H1 (cell line): ENCODE measurements at regions not wholly inside any gene's neighbourhood (a gene's known extent, or its start where the extent isn't known, plus 50 kb on each side); places are given as distances from the start of the nearest gene placed in this dataset.

Experiments used
- CTCF ChIA-PET: fragments of 300-600 bp; sonication (Branson Sonifier 250); formaldehyde crosslinking; loops from one replicate; lab custom pipeline; 2021; ENCODE audit not compliant: partially characterized antibody; lab: Charles Lee
- POLR2A ChIA-PET: fragments of 300-600 bp; sonication (Branson Sonifier 250); formaldehyde crosslinking; loops from one replicate; lab custom pipeline; 2021; ENCODE audit warnings: inconsistent platforms; ENCODE audit not compliant: partially characterized antibody; lab: Charles Lee
- DNase-seq, 2 experiments: peaks; one replicate each; pipeline versions ENCODE4 v3.0.0 to v3.0.0-alpha.2; 2010 to 2022; ENCODE audit warnings: low spot score in 2 of 2, low read depth in 1 of 2, mixed read lengths in 1 of 2
- FAIRE-seq: peaks from 2 replicates; lab custom pipeline; 2011; peaks lifted over from hg19 to GRCh38; lab: Jason Lieb, UNC
- H2AFZ ChIP-seq: 2 replicates; pipeline ENCODE4 v1.8.1; 2012; ENCODE audit warnings: low read length, inconsistent platforms
- H2AK5ac ChIP-seq: 2 replicates; pipeline ENCODE4 v1.6.1; 2013; ENCODE audit warnings: low read depth, low read length
- H2BK120ac ChIP-seq: replicated peaks from 2 replicates; pipeline ENCODE3; 2013; ENCODE audit warnings: low read depth, low read length, inconsistent platforms
- H2BK12ac ChIP-seq: 2 replicates; pipeline ENCODE4 v1.6.1; 2013; ENCODE audit warnings: low read depth, low read length
- H2BK15ac ChIP-seq: 2 replicates; pipeline ENCODE4 v1.6.1; 2013; ENCODE audit warnings: low read length
- H2BK20ac ChIP-seq: 2 replicates; pipeline ENCODE4 v1.6.1; 2013; ENCODE audit warnings: low read length
- H2BK5ac ChIP-seq: 2 replicates; pipeline ENCODE4 v1.6.1; 2013; ENCODE audit warnings: low read depth, low read length
- H3K14ac ChIP-seq: 2 replicates; pipeline ENCODE4 v1.6.1; 2013; ENCODE audit warnings: inconsistent platforms; ENCODE audit not compliant: insufficient read length
- H3K18ac ChIP-seq: 2 replicates; pipeline ENCODE4 v1.6.1; 2013; ENCODE audit warnings: low read length; ENCODE audit errors: extremely low read depth
- H3K23ac ChIP-seq: 2 replicates; pipeline ENCODE4 v1.6.1; 2013; ENCODE audit warnings: inconsistent platforms; ENCODE audit not compliant: insufficient read length
- H3K23me2 ChIP-seq: 2 replicates; pipeline ENCODE4 v1.6.1; 2013; ENCODE audit warnings: low read depth, low read length
- H3K27ac ChIP-seq: 2 replicates; pipeline ENCODE4 v1.6.1; 2011; ENCODE audit warnings: low read depth, low read length, inconsistent platforms
- H3K27me3 ChIP-seq, 4 experiments: replicated peaks in 1 of 4; 1 replicate in 1 of 4; 2 replicates in 3 of 4; pipeline versions ENCODE4 v1.6.1 to v1.8.1; 2011 to 2013; ENCODE audit warnings: low read length in 3 of 4, mild to moderate bottlenecking in 3 of 4, inconsistent platforms in 2 of 4, mixed read lengths in 2 of 4, moderate library complexity in 1 of 4; ENCODE audit not compliant: control insufficient read depth in 3 of 4, insufficient read depth in 3 of 4; ENCODE audit errors: extremely low read depth in 1 of 4
- H3K36me3 ChIP-seq, 4 experiments: 2 replicates each; pipeline versions ENCODE4 v1.6.1 to v1.8.1; 2011 to 2013; ENCODE audit warnings: mild to moderate bottlenecking in 4 of 4, low read length in 3 of 4, moderate library complexity in 2 of 4, control low read depth in 1 of 4, inconsistent platforms in 1 of 4; ENCODE audit not compliant: insufficient read depth in 4 of 4, control insufficient read depth in 2 of 4
- H3K4ac ChIP-seq: replicated peaks from 2 replicates; pipeline ENCODE3; 2013; ENCODE audit warnings: low read length, low read depth, mixed read lengths, inconsistent platforms; ENCODE audit not compliant: insufficient read length
- H3K4me1 ChIP-seq, 4 experiments: replicated peaks in 1 of 4; 1 replicate in 1 of 4; 2 replicates in 3 of 4; pipeline versions ENCODE4 v1.6.1 to v1.8.1; 2011 to 2013; ENCODE audit warnings: low read length in 3 of 4, inconsistent platforms in 2 of 4, mixed read lengths in 1 of 4; ENCODE audit not compliant: insufficient read depth in 4 of 4, control insufficient read depth in 3 of 4
- H3K4me2 ChIP-seq, 2 experiments: 2 replicates each; pipeline versions ENCODE4 v1.6.1 to v1.8.1; 2011 to 2013; ENCODE audit warnings: low read depth in 2 of 2, low read length in 2 of 2, control low read depth in 1 of 2, inconsistent platforms in 1 of 2, mild to moderate bottlenecking in 1 of 2; ENCODE audit not compliant: insufficient read depth in 1 of 2
- H3K4me3 ChIP-seq, 4 experiments: fragments of 200-600, 300-600 bp in 1 of 4; sonication (generic), shearing (Covaris generic), sonication (Bioruptor Twin) in 1 of 4; 2 replicates each; pipeline versions ENCODE4 v1.5.1 to v1.8.1; 2011 to 2016; ENCODE audit warnings: low read length in 4 of 4, low read depth in 3 of 4, control low read depth in 2 of 4, inconsistent platforms in 2 of 4, mild to moderate bottlenecking in 2 of 4, mixed read lengths in 1 of 4, moderate library complexity in 1 of 4; ENCODE audit not compliant: insufficient read depth in 2 of 4; ENCODE audit errors: extremely low read depth in 1 of 4
- H3K56ac ChIP-seq: replicated peaks from 2 replicates; pipeline ENCODE3; 2013; ENCODE audit warnings: low read depth, mild to moderate bottlenecking, mixed read lengths, low read length, inconsistent platforms; ENCODE audit not compliant: insufficient read length
- H3K79me1 ChIP-seq: 2 replicates; pipeline ENCODE4 v1.6.1; 2013; ENCODE audit warnings: low read depth, low read length, control low read depth
- H3K79me2 ChIP-seq, 2 experiments: 2 replicates each; pipeline versions ENCODE4 v1.6.1 to v1.8.1; 2012 to 2013; ENCODE audit warnings: low read length in 2 of 2, mild to moderate bottlenecking in 2 of 2, inconsistent platforms in 1 of 2; ENCODE audit not compliant: insufficient read depth in 2 of 2, control insufficient read depth in 1 of 2
- H3K9ac ChIP-seq, 4 experiments: replicated peaks in 1 of 4; 1 replicate in 1 of 4; 2 replicates in 3 of 4; pipeline versions ENCODE4 v1.6.1 to v1.8.1; 2011 to 2013; ENCODE audit warnings: low read depth in 3 of 4, low read length in 3 of 4, control low read depth in 2 of 4, mild to moderate bottlenecking in 2 of 4, moderate library complexity in 2 of 4, inconsistent platforms in 1 of 4; ENCODE audit errors: extremely low read depth in 1 of 4
- H3K9me3 ChIP-seq, 2 experiments: 2 replicates each; pipeline versions ENCODE4 v1.6.1 to v1.8.1; 2012 to 2013; ENCODE audit warnings: mild to moderate bottlenecking in 2 of 2, moderate library complexity in 2 of 2, control low read depth in 1 of 2, inconsistent platforms in 1 of 2, low read depth in 1 of 2, low read length in 1 of 2, mixed read lengths in 1 of 2; ENCODE audit not compliant: insufficient read depth in 2 of 2
- H4K20me1 ChIP-seq, 2 experiments: replicated peaks in 1 of 2; 2 replicates each; pipeline versions ENCODE3 to v1.8.1; 2011 to 2013; ENCODE audit warnings: inconsistent platforms in 2 of 2, low read length in 2 of 2, mild to moderate bottlenecking in 1 of 2; ENCODE audit not compliant: insufficient read depth in 2 of 2, control insufficient read depth in 1 of 2
- H4K5ac ChIP-seq: 2 replicates; pipeline ENCODE4 v1.6.1; 2013; ENCODE audit warnings: low read length, low read depth, mixed read lengths, inconsistent platforms; ENCODE audit not compliant: insufficient read length
- H4K8ac ChIP-seq: 2 replicates; pipeline ENCODE4 v1.8.0; 2013; ENCODE audit warnings: mild to moderate bottlenecking, moderate library complexity, low read length, inconsistent platforms; ENCODE audit not compliant: insufficient read depth; ENCODE audit errors: extremely low read depth
- H4K91ac ChIP-seq: replicated peaks from 2 replicates; pipeline ENCODE3; 2013; ENCODE audit warnings: low read length, mixed read lengths, inconsistent platforms; ENCODE audit not compliant: insufficient read length
- CHD2 ChIP-seq: IDR thresholded peaks from 2 replicates; pipeline ENCODE4 v1.6.1; 2012; ENCODE audit warnings: low read length, improper control_type of control experiment
- CTBP2 ChIP-seq: IDR thresholded peaks from 2 replicates; pipeline ENCODE4 v1.7.0; 2011; ENCODE audit warnings: borderline replicate concordance, mild to moderate bottlenecking, moderate library complexity, mixed read lengths, low read length; ENCODE audit not compliant: insufficient read depth, insufficient read length
- GABPA ChIP-seq: IDR thresholded peaks from 2 replicates; pipeline ENCODE4 v1.6.1; 2011; ENCODE audit warnings: mild to moderate bottlenecking, low read length, moderate library complexity, borderline replicate concordance; ENCODE audit not compliant: insufficient read depth
- JUND ChIP-seq: IDR thresholded peaks from 2 replicates; pipeline ENCODE4 v1.6.1; 2011; ENCODE audit warnings: mild to moderate bottlenecking, improper control_type of control experiment, low read length
- KDM1A ChIP-seq: fragments of 200-600, 300-600 bp; sonication (generic); IDR thresholded peaks from 2 replicates; pipeline ENCODE4 v1.7.1; 2016; ENCODE audit warnings: mild to moderate bottlenecking, low read length, borderline replicate concordance
- RFX5 ChIP-seq: IDR thresholded peaks from 2 replicates; pipeline ENCODE4 v1.6.1; 2011; ENCODE audit warnings: low read depth, low read length, improper control_type of control experiment, borderline replicate concordance
- TAF7 ChIP-seq: optimal IDR thresholded peaks from 2 replicates; pipeline ENCODE3; 2011; ENCODE audit warnings: low read depth, mild to moderate bottlenecking, inconsistent platforms, low read length, moderate library complexity, borderline replicate concordance
- TBP ChIP-seq: IDR thresholded peaks from 2 replicates; pipeline ENCODE4 v1.6.1; 2011; ENCODE audit warnings: low read depth, low read length, improper control_type of control experiment
- TEAD4 ChIP-seq: IDR thresholded peaks from 2 replicates; pipeline ENCODE4 v1.6.1; 2012; ENCODE audit warnings: low read depth, low read length, inconsistent platforms, mixed read lengths
- WGBS, 2 experiments: shearing (Covaris generic) in 1 of 2; methylation state at CpG; one replicate each; pipeline versions ENCODE4 v1.1.6 to v1.1.7; 2013 to 2015; ENCODE audit warnings: low lambda C conversion rate in 2 of 2, mixed read lengths in 2 of 2, inconsistent platforms in 1 of 2, low coverage in 1 of 2, missing lambda C conversion rate in 1 of 2; ENCODE audit not compliant: insufficient replicate concordance in 2 of 2, insufficient coverage in 1 of 2, insufficient read length in 1 of 2; ENCODE audit errors: extremely low coverage in 1 of 2, missing lambda C conversion rate in 1 of 2; 5-methylcytosine and 5-hydroxymethylcytosine counted together

DNA sequence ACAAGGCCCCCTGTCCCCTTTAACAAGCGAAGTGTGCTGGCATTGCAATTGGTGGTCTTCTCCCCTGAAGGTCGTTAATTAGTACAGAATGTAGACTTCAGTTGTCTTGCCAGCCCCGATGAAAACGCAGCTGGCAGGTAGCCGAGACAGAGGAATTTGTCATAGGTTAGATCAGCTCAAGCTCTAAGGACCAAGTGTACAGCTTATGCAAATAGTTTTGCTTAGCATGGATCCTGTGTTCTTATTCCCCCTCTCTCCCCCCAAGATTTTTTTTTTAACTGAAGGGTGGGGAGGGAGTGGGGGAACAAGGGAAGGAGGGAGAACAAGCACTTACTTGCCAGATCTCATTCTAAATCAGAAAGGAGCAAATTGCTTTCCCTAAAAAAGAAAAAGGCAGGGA is 58.6 kb upstream of the PARP11 start:
- no peaks in the 10 kb centered on the region for H3K36me3 ChIP-seq
- TF ChIP-seq TBP = no peak
- no peak for TF ChIP-seq GABPA
- TF ChIP-seq KDM1A = no peak
- TF ChIP-seq CHD2 = no peak
- no peak for TF ChIP-seq TEAD4
- no peak for TF ChIP-seq RFX5
- no peak for TF ChIP-seq JUND
- no peak for TF ChIP-seq TAF7
- no peak for TF ChIP-seq CTBP2
- H3K27me3 ChIP-seq = no peaks in the 10 kb centered on the region
- H4K5ac ChIP-seq = no peak overlapping the region
- CTCF ChIA-PET = no interaction called here
- no peak overlapping the region for H3K56ac ChIP-seq
- no peaks in the 10 kb centered on the region for H4K20me1 ChIP-seq
- no peak overlapping the region for H3K23ac ChIP-seq
- H3K27ac ChIP-seq = no peak overlapping the region
- H2BK12ac ChIP-seq = no peak overlapping the region
- POLR2A ChIA-PET = no interaction called here
- H4K91ac ChIP-seq = no peak overlapping the region
- H2BK15ac ChIP-seq = no peak overlapping the region
- no peak overlapping the region for H3K4ac ChIP-seq
- no peak overlapping the region for H2AK5ac ChIP-seq
- no peak overlapping the region for H4K8ac ChIP-seq
- no peak overlapping the region for H3K4me2 ChIP-seq
- H3K18ac ChIP-seq = no peak overlapping the region; the same call in 1 of the 2 replicates
- no peak overlapping the region for H2BK120ac ChIP-seq
- no peak overlapping the region for H2AFZ ChIP-seq
- H2BK20ac ChIP-seq = no peak overlapping the region
- no peaks in the 10 kb centered on the region for H3K9me3 ChIP-seq
- no peak overlapping the region for H3K9ac ChIP-seq
- no peaks in the 10 kb centered on the region for H3K79me2 ChIP-seq
- no peak overlapping the region for H3K4me3 ChIP-seq
- H3K79me1 ChIP-seq = no peaks in the 10 kb centered on the region
- FAIRE-seq = no peak
- H3K4me1 ChIP-seq = peaks cover 0 to 6% (median 3%) of the 10 kb centered on the region in 4 experiments; a peak in 2 of 7 replicates
- DNase-seq = no peak
- 75% methylated on average over 5 of the region's 5 CpGs; no CpG with 5 or more reads in 1 of the 2 experiments for WGBS, 2 experiments
- no peak overlapping the region for H3K14ac ChIP-seq
- no peaks in the 10 kb centered on the region for H3K23me2 ChIP-seq
- no peak overlapping the region for H2BK5ac ChIP-seq
